Hematopoietic multipotent progenitor cell treated with erythropoietin and hydrocortisone succinate and interleukin-3 and kit ligand, for 8 days (in vitro differentiated cells): ENCODE measurements at regions not wholly inside any gene's neighbourhood (a gene's known extent, or its start where the extent isn't known, plus 50 kb on each side); places are given as distances from the start of the nearest gene placed in this dataset.
"Not testable (repeated sequence)": the region's sequence is repeated elsewhere in the genome, so short reads cannot be mapped to it uniquely, and the experiment has no call there.

Experiments used
- DNase-seq: peaks from one replicate; pipeline ENCODE4 v3.0.0-alpha.2; 2015

DNA sequence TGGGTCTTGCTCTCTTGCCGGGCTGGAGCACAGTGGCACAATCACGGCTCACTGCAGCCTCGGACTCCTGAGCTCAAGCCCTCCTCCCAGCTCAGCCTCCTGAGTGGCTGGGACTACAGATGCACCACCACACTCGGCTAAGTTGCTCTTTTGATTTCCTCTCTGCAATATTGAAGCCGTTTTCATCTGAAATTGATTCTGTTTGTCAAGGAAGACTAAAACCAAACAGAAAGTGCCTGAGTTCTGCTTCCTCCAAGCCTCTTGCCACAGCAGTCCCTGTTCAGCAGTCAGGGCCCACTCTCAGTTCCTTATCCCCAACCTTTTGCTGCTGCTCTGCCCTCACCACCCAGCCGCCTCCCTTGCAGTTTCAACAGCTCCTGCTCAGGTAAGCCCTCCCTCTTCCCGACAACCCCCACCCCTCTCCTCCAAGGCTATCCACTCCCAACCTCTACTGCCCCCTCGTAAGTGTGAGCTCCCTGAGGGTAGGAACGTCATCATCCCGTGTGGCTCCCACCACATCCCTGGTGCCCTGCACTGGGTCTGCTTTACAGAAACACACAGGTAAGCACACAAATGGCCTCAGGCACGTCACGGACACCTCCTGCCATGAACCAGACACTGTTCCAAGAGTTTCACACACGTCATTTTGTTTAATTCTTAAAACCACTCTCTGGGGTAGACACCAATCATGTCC is 70.7 kb upstream of the TAB2 start:
- no peak for DNase-seq

DNA sequence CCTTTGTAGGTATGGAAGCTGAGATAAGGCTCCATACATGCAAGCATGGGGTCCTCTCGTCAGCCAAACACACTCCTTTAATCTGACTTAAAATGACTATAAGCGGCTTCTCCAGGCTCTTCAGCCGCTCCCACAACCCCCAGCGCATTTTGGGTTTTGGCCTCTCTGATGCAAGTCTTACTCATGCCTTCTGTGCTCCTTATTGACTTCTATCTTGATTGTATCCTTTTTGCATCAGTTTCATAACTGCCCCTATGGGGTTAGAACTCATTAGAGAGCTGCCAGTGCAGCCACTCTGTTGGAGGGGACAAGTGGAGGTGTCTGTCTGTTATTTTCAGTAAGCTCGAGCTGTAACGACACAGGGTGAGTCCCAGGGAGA is 70.1 kb upstream of the TAB2 start:
- DNase-seq: no peak

DNA sequence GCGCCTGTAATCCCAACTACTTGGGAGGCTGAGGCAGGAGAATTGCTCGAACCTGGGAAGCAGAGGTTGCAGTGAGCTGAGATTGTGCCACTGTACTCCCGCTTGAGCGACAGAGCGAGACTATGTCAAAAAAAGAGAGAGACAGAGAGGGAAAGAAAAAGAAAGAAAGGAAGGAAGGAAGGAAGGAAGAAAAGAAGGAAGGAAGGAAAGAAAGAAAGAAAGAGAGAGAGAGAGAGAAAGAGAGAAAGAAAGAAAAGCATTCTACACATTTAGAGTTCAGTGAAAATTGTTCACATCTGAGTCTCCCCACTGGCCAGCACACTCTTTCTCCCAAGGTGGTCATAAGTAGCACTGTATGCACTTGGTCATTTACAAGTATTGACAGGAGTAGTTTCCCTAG is 69.2 kb upstream of the TAB2 start:
- DNase-seq: not testable (repeated sequence)

DNA sequence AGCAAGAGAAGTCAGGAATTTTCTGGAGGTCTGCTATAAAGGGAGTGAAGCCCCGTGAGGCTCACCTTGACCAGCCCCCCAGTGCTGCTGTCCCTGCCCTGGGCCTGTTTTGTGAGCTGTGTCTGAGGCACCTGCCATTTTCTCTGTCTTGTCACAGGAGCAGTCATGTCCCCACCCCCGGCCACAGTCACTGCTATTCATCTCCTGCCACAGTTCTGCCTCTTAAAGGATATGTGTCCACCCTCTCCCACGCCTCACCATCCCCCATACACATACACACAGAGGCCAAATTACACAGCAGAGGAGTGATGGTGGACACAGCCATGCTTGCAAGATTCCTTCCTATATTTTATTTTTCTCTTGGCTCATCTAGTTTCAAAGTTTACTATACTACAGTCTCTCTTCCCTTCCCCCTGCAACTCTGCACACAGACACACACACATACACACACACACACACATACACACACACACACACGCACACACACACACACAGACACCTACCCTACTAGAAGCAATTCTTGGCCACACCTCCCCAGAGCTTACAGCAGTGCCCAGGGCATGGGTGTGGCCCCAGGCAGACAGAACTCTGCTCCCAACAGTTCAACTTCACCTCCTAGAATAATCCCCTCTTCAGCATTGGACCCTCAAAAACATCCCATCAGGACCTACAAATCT is 68.7 kb upstream of the TAB2 start:
- DNase-seq: peak; percentile 47

DNA sequence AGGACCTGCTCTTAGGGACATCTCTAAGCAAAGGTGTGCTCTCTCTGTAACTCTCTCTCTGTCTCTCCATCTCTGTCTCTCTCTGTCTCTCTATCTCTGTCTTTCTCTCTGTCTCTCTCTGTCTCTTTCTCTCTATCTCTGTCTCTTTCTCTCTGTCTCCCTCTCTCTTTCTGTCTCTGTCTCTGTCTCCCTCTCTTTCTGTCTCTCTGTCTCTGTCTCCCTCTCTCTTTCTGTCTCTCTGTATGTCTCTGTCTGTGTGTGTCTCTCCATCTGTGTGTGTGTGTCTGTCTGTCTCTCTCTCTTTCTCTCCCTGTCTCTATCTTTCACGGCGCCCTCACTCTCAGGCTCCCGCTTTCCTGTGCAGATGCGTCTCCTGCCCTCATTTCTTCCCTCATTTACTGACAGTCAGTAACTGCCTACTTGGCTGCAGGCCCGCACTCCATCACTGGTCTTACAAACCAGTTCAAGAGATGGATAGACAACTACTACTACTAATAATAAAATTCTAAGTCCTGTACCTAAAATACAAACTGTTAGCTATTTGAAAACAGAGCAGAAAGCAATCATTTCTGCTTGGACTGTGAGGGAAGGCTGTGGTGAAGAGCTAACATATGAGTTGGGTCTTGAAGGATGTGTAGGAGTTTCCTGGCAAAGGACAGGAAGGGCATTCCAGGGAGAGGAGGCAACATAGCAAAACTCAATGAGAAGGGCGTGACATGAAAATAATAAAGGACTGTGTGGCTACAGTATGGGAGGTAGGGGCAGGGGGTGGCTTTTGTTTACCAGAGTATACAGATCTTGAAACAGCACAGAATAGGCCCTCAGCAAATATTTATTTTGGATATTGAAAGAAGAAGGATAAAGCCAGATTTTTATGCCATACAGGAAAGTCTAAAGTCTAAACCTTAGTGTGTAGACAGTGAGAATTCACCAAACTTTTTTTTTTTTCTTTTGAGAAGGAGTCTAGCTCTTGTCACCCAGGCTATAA is 67.8 kb upstream of the TAB2 start:
- no peak for DNase-seq

DNA sequence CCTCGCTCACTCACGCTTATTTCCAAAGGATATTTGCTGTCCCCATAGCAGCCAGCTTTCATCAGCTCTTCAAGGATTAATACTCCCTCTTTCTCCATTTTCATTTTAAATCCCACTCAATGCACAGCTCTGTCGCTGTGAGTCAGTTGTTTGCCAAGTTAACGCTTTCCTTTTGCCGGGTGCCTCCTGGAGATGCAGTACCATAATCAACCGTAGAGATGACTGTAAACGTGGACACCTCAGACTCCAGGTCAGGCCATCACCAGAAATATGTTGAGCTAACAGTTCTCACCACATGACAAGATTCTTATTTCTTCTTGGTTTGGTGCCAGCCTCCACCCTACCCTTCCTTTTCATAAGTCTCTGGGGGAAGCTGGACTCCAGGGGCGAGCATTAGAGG is 66.6 kb upstream of the TAB2 start:
- no peak for DNase-seq

DNA sequence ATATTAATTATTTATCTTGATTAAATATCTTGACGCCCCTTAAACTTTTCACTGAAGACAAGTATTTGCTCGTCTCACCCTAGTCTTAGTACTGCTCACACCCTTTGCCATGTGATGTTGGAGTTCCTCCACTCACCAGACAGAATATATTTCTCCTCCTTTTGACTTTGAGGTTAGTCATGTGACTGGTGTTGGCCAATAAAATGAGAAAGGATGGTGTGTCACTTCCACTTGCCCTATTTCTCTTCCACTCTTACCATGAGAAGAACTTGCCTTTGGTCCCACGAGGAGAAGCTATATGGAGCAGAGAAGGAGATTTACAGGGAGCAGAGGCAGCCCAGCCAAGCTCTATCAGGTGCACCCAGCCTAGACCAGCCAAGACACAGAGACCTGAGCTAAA is 64.9 kb upstream of the TAB2 start:
- DNase-seq: no peak

DNA sequence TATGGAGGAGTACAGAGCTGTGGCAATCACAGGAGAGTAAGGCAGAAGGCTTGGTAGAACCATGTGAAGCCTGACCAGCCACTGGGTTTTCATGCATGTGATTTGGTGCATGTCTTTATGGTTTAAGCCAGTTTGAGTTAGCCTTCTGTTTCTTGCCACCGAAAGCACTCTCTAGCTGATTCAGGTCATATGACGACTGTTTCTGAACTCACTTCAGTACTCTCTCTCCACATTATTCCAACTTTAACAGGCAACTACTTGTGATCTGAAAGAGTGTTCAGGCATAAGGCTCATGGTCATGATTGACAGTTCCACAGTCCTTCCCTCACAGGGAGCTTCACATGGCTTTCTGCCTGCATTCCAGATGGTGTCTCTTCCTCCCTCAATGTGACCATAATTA is 63.3 kb upstream of the TAB2 start:
- no peak for DNase-seq

DNA sequence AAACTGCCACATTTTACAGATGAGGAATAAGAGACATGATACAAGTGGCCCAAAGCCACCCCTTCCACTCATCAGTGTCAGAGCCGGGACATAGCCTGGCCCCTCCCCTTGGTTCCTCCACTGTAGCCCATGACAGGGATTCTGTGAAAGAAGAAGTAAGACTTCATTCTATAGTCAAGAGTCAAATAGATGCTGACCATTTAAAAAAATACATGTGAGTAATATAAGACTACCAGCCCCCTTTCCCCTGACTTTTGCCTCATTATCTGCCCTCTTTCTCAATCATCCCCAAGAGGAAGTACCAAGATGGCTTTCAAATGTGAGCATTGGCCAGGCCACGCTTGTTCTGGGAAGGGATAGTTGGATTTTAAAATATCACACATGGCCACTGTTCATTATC is 57.8 kb upstream of the TAB2 start:
- DNase-seq: no peak

DNA sequence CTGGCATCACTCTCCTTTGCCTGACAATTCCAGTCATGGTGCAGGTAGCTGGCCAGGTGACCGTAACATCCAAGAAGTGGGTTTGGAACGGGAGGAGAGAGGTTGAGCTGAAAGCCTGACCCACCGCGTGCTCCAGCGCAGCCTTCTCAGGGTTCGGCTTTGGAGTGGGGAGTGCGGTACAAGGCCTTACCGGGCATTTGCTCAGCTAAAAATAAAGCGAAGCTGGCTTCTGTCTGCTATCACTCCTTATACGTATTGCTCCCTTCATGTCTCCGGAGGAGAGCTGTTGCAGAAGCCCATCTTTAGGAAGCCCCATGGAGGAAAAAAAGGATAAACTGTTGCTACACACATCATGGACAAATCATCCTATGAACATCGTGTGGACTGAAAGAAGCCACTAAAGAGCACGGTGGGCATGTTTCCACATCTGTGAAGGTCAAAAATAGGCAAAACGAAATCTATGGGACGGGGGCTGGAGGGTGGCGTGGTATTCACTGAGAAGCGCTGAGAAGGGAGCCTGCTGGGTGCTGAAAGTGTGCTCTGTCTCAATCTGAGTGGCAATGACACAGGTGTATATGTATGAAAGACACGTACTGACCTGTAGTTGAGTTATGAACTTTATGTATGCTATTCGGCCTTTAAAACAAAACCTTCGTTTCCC is 57.2 kb upstream of the TAB2 start:
- no peak for DNase-seq

DNA sequence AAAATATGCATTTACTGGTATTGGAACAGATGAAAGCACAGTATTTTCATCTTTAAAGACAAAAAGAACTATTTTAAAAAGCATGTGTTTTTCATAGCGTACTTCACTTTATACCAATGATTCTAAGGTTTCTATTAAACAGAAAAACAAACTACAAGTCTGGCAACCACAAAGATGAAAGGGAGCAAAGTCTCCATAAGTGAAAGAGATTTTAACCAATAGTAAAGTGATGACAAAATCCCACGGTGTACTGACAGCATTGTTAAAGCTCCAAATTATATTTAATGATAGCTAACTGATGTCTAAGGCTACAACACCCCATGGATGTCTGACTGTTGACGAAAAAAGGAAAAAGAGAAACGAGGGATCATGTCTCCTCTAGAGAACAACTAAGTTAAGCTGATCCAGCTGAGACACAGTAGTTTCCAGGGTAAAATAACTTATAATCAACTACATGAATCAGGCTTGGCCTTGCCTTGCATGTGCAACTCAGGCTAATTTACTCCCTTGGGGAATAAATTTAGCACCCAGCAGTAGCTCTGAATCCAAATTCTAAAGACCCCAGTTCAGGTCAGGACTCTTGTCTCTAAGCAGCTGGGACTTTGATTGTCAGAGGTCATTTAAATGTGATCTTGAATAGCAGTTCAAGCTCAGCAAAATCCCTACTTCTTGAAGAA is 56.0 kb upstream of the TAB2 start:
- no peak for DNase-seq

DNA sequence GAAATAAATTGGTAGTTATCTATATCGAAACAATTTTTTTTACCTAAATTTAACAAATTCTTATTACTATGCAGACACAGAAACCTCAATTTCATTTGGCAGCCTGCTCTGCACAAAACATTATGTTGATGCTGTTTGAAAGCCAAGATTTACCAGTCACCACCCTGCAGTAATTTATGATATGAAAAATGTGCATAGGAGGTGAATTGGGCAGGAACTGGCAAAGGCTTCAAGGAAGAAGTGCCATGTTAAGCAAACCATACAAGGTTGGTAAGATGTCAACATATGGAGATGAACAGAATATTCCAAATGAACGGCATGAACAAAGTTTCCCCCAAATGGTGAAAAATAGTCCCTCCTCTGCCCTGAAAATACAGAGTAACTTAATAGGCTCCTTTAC is 54.2 kb upstream of the TAB2 start:
- no peak for DNase-seq

DNA sequence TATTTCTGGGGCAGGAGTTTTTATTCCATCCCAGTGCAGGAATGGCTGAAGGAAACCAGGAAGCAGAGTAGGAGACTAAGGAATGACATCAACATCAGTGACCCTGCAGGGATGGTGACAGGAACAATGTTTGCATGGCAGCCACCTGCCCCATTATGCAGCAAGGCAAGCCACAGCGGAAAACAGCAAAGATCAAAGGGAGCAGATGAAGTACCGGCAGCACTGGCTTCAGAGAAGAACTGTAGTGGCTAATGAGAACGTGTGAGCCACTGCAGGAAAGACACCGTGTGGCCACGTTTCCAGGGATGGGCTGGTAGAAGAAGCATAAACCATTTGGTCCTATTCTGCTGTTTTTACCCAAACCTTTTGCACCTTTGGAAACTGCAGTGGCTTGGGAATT is 52.9 kb upstream of the TAB2 start:
- DNase-seq: no peak

DNA sequence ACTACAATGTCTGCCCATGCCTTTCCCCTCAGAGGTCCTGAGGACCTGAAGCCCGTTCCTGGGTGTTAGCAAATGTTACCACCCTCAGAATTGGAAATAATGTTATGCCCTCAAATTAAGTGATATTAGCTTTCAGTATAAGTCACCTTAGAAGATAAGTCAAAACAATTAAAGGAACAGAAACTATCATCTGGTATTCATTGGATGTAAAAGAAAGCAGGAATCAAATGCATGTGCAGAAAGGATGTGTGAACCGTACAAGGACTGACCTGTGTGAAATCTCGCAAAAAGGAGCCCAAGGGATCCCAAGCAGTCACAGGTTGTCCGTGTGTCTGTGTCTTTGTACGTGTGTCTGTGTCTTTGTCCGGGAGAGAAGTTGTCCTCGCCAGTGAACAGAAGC is 51.6 kb upstream of the TAB2 start:
- no peak for DNase-seq

DNA sequence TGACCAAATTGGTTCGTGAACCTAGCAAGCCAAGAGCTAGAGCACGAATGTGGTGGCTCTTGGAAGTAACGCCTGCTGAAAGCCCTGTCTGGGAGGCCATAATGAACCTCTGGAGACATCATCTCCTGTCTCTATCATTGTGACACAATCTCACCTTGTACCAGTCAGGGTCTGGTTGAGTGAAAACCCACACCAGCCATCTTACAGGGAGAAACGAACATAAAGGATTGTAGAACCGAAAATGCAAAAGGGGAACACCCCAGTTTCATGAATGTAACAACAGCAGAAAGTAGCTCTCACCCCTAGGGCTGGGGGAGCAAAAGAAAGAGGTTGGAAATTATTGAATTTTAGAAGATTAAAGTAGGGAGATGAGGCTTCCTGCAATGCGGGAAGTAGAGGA is 50.9 kb upstream of the TAB2 start:
- DNase-seq: no peak

DNA sequence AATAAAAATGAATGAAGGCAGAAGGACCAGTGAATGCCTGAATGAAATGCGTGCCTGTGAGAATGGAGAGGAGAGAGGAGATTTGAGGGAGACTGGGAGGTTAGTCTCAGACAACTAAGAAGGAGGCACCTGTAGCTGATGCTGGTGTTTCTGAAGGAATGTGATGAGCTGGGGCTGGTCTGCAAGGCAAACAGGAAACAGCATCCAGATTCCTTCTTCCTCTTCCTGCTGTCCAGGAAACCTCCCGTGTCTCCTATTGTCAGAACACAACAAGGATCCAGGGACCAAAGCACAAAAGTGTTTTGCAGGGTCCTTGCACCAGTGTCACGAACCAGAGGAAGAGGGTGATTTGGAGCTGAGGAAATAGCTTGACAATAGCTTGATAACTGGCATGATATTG is 50.4 kb upstream of the TAB2 start:
- no peak for DNase-seq

DNA sequence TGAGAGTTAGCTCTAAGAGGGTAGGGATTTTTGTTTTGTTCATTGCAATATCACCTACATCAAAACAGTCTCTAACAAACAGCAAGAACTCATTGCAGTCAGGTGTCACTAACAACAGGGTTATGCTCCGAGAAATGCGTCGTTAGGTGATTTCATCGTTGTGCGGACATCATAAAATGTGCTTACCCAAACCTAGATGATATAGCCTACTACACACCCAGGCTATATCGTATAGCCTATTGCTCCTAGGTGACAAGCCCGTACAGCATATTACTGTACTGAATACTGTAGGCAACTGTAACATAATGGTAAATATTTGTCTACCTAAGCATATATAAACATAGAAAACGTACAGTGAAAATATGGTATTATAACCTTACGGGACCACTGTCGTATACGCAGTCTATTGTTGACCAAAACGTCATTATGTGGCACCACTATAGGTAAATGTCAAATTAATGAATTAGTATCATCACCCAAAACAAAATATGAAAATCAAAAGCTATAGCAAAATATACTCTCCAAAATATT is 49.9 kb upstream of the TAB2 start:
- no peak for DNase-seq
